AG09309 (cell line): ENCODE measurements at regions not wholly inside any gene's neighbourhood (a gene's known extent, or its start where the extent isn't known, plus 50 kb on each side); places are given as distances from the start of the nearest gene placed in this dataset.

ENCODE experiments used
- DNase-seq: peaks from one replicate; pipeline ENCODE4 v3.0.0-alpha.2; 2010; ENCODE audit warnings: low read depth
- H3K4me3 ChIP-seq: 2 replicates; pipeline ENCODE4 v1.5.1; 2011; ENCODE audit warnings: mild to moderate bottlenecking, low read depth, low read length, moderate library complexity; ENCODE audit not compliant: control insufficient read depth
- TF ChIP-seq, protein P1 (sequence below): IDR thresholded peaks from 2 replicates; pipeline ENCODE4 v1.5.1; 2011; ENCODE audit warnings: mild to moderate bottlenecking, low read depth, low read length, inconsistent platforms; ENCODE audit not compliant: insufficient read depth, control insufficient read depth; ENCODE audit errors: missing control alignments

- TF ChIP-seq, protein P1, sequence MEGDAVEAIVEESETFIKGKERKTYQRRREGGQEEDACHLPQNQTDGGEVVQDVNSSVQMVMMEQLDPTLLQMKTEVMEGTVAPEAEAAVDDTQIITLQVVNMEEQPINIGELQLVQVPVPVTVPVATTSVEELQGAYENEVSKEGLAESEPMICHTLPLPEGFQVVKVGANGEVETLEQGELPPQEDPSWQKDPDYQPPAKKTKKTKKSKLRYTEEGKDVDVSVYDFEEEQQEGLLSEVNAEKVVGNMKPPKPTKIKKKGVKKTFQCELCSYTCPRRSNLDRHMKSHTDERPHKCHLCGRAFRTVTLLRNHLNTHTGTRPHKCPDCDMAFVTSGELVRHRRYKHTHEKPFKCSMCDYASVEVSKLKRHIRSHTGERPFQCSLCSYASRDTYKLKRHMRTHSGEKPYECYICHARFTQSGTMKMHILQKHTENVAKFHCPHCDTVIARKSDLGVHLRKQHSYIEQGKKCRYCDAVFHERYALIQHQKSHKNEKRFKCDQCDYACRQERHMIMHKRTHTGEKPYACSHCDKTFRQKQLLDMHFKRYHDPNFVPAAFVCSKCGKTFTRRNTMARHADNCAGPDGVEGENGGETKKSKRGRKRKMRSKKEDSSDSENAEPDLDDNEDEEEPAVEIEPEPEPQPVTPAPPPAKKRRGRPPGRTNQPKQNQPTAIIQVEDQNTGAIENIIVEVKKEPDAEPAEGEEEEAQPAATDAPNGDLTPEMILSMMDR: no peak
- no peak for DNase-seq
- no peak overlapping the region for H3K4me3 ChIP-seq
Observed at GRCh38 chr14:42569227-42569626, 962.6 kb downstream of the LRFN5 start.

DNA sequence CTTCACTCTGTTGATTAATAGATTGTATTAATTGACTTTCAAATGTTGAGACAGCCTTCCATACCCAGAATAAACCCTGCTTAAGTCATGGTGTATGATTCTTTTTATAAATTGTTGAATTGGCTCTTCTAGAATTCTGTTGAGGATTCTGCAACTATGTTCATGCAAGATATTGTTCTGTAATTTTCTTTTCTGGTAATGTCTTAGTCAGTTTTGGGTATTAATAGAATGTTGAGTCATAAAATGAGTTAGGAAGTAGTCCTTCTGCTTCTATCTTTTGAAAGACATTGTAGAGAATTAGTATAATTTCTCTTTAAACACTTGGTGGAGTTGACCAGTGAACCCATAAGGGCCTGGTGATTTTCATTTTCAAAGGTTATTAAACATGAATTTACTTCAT is 958.9 kb downstream of the LRFN5 start:
- H3K4me3 ChIP-seq: no peak overlapping the region
- no peak for DNase-seq
- TF ChIP-seq, protein P1: no peak

GRCh38 chr14:42563313-42563712 is 956.6 kb downstream of the LRFN5 start:
- H3K4me3 ChIP-seq: no peak overlapping the region
- TF ChIP-seq, protein P1: no peak
- DNase-seq: no peak

DNA sequence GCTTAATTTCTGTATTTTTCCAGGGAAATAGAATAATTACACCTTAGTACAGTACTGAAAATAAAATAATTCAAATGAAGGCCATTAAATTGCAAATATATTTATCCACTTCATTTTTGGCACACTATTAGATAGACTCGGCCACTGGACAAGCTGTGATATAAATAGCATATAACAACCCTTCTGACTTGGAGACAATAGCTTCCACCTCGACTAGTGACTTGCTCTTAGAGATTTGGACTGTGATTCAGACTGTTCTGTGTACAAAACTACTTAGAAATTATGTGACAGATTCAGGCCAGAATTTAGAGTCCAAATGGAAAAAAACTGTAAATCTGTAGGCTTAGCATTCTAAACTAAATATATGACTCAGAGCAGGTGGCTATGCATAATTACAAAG is 949.9 kb downstream of the LRFN5 start:
- TF ChIP-seq, protein P1: no peak
- no peak for DNase-seq

GRCh38 chr14:42555365-42555764 is 948.7 kb downstream of the LRFN5 start:
- H3K4me3 ChIP-seq: no peak overlapping the region
- DNase-seq: no peak
- TF ChIP-seq, protein P1: no peak

More for the DNA sequence above, 949.9 kb downstream of the LRFN5 start:
- H3K4me3 ChIP-seq: no peak overlapping the region

DNA sequence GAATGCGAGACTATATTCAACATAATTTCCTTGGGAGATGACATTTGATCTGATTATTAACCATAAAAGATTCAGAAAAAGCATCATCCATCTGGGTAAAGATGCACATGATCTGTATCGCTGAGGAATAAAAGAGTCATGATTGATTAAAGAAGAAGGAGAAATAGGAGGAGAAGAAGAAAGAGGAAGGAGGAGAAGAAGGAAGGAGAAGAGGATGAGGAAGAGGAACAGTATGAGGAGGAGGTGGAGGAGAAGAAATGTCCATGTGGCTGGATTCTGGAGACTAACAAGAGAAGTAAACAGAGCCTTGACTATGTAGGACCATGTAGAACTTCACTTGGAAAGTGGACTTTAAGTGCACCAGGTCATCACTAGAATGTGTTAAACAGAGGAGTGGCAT is 947.4 kb downstream of the LRFN5 start:
- no peak overlapping the region for H3K4me3 ChIP-seq
- no peak for DNase-seq
- TF ChIP-seq, protein P1: no peak

DNA sequence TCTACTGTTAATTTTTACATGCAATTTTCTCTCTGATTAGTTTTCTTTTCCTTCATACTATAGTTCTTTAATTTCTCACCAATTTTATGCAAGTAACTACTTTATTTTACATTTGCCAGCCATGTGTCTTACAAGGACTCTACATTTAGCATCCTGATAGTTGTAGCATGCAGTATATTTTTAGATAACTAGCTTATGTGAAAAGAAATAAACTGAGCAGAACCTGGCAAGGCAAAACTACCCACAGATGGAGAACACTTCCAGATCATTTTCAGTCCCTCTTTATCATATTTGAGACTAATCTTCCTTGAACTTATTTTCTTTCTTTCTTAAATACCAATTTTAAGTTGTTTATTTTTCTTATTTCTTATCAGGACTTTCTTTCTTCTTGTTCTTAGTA is 943.6 kb downstream of the LRFN5 start:
- H3K4me3 ChIP-seq: no peak overlapping the region
- DNase-seq: no peak
- TF ChIP-seq, protein P1: no peak
